HL-60 (cell line): ENCODE measurements at regions not wholly inside any gene's neighbourhood (a gene's known extent, or its start where the extent isn't known, plus 50 kb on each side); places are given as distances from the start of the nearest gene placed in this dataset.

ENCODE experiments used
- DNase-seq, 2 experiments: peaks; one replicate each; pipeline ENCODE4 v3.0.0-alpha.2; 2010 to 2020; ENCODE audit warnings: low read depth in 1 of 2, low spot score in 1 of 2
- H3K27ac ChIP-seq: fragments of 250-450 bp; sonication (Bioruptor Pico); replicated peaks from 2 replicates; pipeline ENCODE4 v1.5.1; 2020; ENCODE audit warnings: mild to moderate bottlenecking, moderate library complexity
- H3K27me3 ChIP-seq: fragments of 250-450 bp; sonication (Bioruptor Pico); 2 replicates; pipeline ENCODE4 v1.5.1; 2021; ENCODE audit warnings: mild to moderate bottlenecking, moderate library complexity; ENCODE audit not compliant: insufficient read depth, poor library complexity, severe bottlenecking
- H3K4me3 ChIP-seq: replicated peaks from 2 replicates; pipeline ENCODE4 v1.5.1; 2011; ENCODE audit warnings: mild to moderate bottlenecking, control low read depth, low read length; ENCODE audit not compliant: insufficient read depth
- CTCF ChIP-seq: IDR thresholded peaks from one replicate; pipeline ENCODE4 v1.5.1; 2011; ENCODE audit warnings: low read length, control low read depth, inconsistent platforms; ENCODE audit not compliant: insufficient read depth
- GABPA ChIP-seq: IDR thresholded peaks from 2 replicates; pipeline ENCODE4 v1.6.1; 2012; ENCODE audit warnings: low read depth
- POLR2AphosphoS5 ChIP-seq: IDR thresholded peaks from 2 replicates; pipeline ENCODE4 v1.6.1; 2012; ENCODE audit warnings: low read depth
- REST ChIP-seq: IDR thresholded peaks from 2 replicates; pipeline ENCODE4 v1.6.1; 2012; ENCODE audit warnings: low read depth; ENCODE audit not compliant: insufficient replicate concordance
- SPI1 ChIP-seq: IDR thresholded peaks from 2 replicates; pipeline ENCODE4 v1.6.1; 2012; ENCODE audit warnings: low read depth, mild to moderate bottlenecking, borderline replicate concordance

GRCh38 chr4:35608205-35608604 lies 636.1 kb downstream of the ARAP2 start:
- no peak overlapping the region for H3K27ac ChIP-seq
- DNase-seq = no peak
- no peaks in the 10 kb centered on the region for H3K27me3 ChIP-seq
- TF ChIP-seq SPI1 (no peak), CTCF (no peak), GABPA (no peak), POLR2AphosphoS5 (no peak), REST (no peak)
- H3K4me3 ChIP-seq = no peak overlapping the region

- Histone ChIP-seq H3K27ac (no peak overlapping the region), H3K27me3 (no peaks in the 10 kb centered on the region), H3K4me3 (no peak overlapping the region)
- TF ChIP-seq REST (no peak), CTCF (no peak), POLR2AphosphoS5 (no peak), SPI1 (no peak), GABPA (no peak)
- no peak for DNase-seq
Measured at GRCh38 chr4:35614120-35614519, 630.2 kb downstream of the ARAP2 start.

- no peak overlapping the region for H3K27ac ChIP-seq
- no peak overlapping the region for H3K4me3 ChIP-seq
- no peaks in the 10 kb centered on the region for H3K27me3 ChIP-seq
- no peak for DNase-seq
- TF ChIP-seq SPI1 (no peak), POLR2AphosphoS5 (no peak), CTCF (no peak), GABPA (no peak), REST (no peak)
Measured at GRCh38 chr4:35639929-35640328, 604.4 kb downstream of the ARAP2 start.
